Ovary (tissue), 3 donors: ENCODE measurements at regions not wholly inside any gene's neighbourhood (a gene's known extent, or its start where the extent isn't known, plus 50 kb on each side); places are given as distances from the start of the nearest gene placed in this dataset.

Source experiments
- POLR2A ChIP-seq: fragments of 450-650 bp; IDR thresholded peaks from one replicate; pipeline ENCODE4 v1.6.1; 2017; ENCODE audit warnings: antibody characterized with exemption, mild to moderate bottlenecking, moderate library complexity
- TF ChIP-seq, protein P1 (sequence below), 3 donors: fragments of 450-650 bp in 2 of 3; fragments of 200-600 bp in 1 of 3; IDR thresholded peaks; one replicate each; pipeline versions ENCODE4 v1.5.1 to v1.8.0; 2016 to 2022; ENCODE audit warnings: antibody characterized with exemption in 3 of 3, mild to moderate bottlenecking in 1 of 3
- donor health status: DM: no; HTN: no; CAD: no.

DNA sequence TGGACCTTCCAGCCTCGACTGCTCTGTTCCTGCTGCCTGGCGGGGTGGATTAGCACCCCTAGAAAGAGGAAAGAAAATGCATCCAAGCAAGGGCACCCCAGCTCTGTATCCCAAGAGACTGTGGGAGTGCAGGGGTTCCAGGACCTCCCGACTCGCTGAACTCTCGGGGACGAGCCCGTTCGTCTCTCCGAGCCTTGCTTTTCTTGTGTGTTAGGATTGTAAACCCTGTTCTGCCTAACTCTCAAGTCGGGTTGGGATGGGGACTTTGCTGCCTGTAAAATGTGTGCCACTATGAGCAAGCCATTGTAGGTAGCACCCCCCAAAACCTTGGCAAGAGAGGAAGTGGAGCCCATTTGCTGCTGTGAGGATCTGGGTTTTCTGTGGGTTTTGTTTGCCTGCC is 73.2 kb upstream of the VRK1 start:
- TF ChIP-seq POLR2A: no peak
- TF ChIP-seq, protein P1, sequence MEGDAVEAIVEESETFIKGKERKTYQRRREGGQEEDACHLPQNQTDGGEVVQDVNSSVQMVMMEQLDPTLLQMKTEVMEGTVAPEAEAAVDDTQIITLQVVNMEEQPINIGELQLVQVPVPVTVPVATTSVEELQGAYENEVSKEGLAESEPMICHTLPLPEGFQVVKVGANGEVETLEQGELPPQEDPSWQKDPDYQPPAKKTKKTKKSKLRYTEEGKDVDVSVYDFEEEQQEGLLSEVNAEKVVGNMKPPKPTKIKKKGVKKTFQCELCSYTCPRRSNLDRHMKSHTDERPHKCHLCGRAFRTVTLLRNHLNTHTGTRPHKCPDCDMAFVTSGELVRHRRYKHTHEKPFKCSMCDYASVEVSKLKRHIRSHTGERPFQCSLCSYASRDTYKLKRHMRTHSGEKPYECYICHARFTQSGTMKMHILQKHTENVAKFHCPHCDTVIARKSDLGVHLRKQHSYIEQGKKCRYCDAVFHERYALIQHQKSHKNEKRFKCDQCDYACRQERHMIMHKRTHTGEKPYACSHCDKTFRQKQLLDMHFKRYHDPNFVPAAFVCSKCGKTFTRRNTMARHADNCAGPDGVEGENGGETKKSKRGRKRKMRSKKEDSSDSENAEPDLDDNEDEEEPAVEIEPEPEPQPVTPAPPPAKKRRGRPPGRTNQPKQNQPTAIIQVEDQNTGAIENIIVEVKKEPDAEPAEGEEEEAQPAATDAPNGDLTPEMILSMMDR (IDR thresholded peaks at IDR 0.05): no peak
